ENCODE measurements at regions not wholly inside any gene's neighbourhood (a gene's known extent, or its start where the extent isn't known, plus 50 kb on each side); places are given as distances from the start of the nearest gene placed in this dataset.

DNA sequence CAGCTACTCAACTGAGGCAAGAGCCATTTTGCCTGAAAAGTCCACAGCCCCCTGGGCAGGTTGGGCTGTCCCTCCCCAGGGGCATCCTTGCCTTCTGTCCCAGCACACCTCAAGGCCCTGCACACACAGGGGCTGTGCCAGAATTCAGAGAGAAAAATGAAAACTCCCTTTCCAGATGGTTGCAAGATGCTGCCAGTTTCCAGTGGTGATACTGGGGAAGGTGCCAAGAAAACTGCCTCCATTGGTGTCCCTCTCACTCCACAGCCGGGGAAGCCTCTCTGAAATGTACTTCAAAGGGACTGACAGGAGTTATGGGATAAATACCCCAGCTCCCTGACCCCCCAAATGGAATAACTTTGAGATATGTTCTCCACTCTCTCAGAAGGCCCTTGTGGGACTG lies 154.2 kb upstream of the MAFB start:
- no peak overlapping the region for H3K4me3 ChIP-seq
- TF ChIP-seq, protein P1, sequence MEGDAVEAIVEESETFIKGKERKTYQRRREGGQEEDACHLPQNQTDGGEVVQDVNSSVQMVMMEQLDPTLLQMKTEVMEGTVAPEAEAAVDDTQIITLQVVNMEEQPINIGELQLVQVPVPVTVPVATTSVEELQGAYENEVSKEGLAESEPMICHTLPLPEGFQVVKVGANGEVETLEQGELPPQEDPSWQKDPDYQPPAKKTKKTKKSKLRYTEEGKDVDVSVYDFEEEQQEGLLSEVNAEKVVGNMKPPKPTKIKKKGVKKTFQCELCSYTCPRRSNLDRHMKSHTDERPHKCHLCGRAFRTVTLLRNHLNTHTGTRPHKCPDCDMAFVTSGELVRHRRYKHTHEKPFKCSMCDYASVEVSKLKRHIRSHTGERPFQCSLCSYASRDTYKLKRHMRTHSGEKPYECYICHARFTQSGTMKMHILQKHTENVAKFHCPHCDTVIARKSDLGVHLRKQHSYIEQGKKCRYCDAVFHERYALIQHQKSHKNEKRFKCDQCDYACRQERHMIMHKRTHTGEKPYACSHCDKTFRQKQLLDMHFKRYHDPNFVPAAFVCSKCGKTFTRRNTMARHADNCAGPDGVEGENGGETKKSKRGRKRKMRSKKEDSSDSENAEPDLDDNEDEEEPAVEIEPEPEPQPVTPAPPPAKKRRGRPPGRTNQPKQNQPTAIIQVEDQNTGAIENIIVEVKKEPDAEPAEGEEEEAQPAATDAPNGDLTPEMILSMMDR (IDR thresholded peaks at IDR 0.05 in 8 of 11, conservative IDR thresholded peaks at IDR 0.05 in 3 of 11), result no peak
- TF ChIP-seq POLR2AphosphoS5 (IDR thresholded peaks at IDR 0.05), result no peak
- intact Hi-C loops (cut with DNase I; ENCODE audit: low total_unique reads), result no loop called here
- H3K27ac ChIP-seq, result no peak overlapping the region
- 44 to 80% (median 60%) methylated on average over 1 of the region's 1 CpG for WGBS, 5 donors
- no peaks in the 10 kb centered on the region for H3K4me1 ChIP-seq
- H3K9me3 ChIP-seq, result peaks cover 0 to 7% (median 0%) of the 10 kb centered on the region in 8 donors
- DNase-seq, result no peak
- peaks cover 0 to 58% (median 0%) of the 10 kb centered on the region in 7 donors for H3K27me3 ChIP-seq (replicated peaks in 1 of 7)
- H3K36me3 ChIP-seq, result no peaks in the 10 kb centered on the region

DNA sequence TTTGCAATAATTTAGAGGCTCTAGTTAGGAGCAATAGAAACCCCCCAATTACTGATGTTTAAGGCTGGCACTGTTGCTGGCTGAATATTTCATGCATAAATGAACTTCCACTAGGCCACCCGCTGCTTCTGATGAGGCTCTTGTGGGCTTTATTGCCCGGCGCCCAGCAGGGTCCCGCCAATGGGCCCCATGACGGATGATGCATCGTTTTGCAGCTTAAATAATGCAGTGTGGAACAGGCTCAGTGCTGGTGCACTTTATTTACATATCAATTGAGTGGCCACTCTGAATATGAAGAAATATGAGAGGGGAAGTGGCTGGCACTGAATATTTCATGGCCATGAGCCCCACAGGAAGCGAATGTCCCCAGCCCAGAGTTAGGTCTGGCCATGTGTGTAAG lies 155.3 kb upstream of the MAFB start:
- WGBS, 5 donors, result 74 to 87% (median 77%) methylated on average over 7 of the region's 7 CpGs
- intact Hi-C loops (cut with DNase I; ENCODE audit: low total_unique reads), result no loop called here
- H3K27ac ChIP-seq, result no peak overlapping the region
- no peaks in the 10 kb centered on the region for H3K36me3 ChIP-seq
- peaks cover 0 to 7% (median 0%) of the 10 kb centered on the region in 8 donors for H3K9me3 ChIP-seq
- H3K27me3 ChIP-seq (replicated peaks in 1 of 7), result peaks cover 0 to 58% (median 0%) of the 10 kb centered on the region in 7 donors
- H3K4me1 ChIP-seq, result no peaks in the 10 kb centered on the region
- no peak for DNase-seq
- TF ChIP-seq POLR2AphosphoS5 (IDR thresholded peaks at IDR 0.05) (no peak), POLR2A (IDR thresholded peaks at IDR 0.05) (no peak)
- TF ChIP-seq, protein P1 (IDR thresholded peaks at IDR 0.05 in 8 of 11, conservative IDR thresholded peaks at IDR 0.05 in 3 of 11), result no peak
- no peak overlapping the region for H3K4me3 ChIP-seq

DNA sequence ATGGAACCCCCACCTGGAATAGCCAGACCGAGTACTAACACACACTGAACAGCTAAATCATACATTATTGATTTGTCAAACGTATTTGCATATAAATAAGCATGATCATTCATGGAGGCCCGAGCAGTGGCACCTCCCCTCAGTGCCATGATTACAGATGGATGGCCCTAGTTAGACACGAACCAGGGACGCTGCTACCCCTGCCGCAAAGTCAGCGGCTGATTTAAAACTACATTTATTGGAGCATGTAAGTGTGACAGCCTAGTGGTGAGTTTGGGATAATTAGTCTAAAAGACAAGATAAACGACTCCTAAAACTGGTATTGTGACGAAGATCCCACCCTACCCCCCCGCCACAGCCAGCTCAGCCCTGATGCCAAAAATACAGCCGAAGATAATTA lies 159.1 kb upstream of the MAFB start:
- Histone ChIP-seq H3K36me3 (no peaks in the 10 kb centered on the region), H3K27ac (no peak overlapping the region), H3K4me3 (no peak overlapping the region), H3K4me1 (peaks cover 0 to 12% (median 0%) of the 10 kb centered on the region in 6 donors), H3K9me3 (peaks cover 0 to 7% (median 0%) of the 10 kb centered on the region in 8 donors), H3K27me3 (replicated peaks in 1 of 7) (peaks cover 0 to 52% (median 0%) of the 10 kb centered on the region in 7 donors)
- DNase-seq, result no peak
- intact Hi-C loops (cut with DNase I; ENCODE audit: low total_unique reads), result no loop called here
- WGBS, 5 donors, result 80 to 89% (median 87%) methylated on average over 11 of the region's 11 CpGs
- TF ChIP-seq POLR2AphosphoS5 (IDR thresholded peaks at IDR 0.05), result no peak
- TF ChIP-seq POLR2A (IDR thresholded peaks at IDR 0.05), result no peak
- TF ChIP-seq, protein P1 (IDR thresholded peaks at IDR 0.05 in 8 of 11, conservative IDR thresholded peaks at IDR 0.05 in 3 of 11), result no peak

DNA sequence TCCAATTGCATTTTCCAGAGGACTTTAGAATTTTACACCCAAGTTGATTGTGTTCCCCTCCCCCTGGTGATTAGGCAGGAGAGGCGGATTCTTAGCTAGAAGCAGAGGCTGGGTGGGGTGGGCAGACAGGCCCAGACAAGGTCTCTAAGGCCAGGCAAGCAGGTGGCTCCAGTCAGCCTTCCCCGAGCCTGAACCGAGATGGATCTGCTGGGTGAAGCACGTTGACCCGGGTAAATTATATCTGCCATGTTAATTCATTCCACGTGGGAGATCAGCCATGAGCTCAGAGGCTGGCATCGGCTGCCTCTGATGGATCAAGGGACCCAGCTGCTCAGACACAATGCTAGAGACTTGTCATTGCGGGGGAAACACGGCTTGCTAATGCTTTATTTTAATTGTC lies 159.5 kb upstream of the MAFB start:
- intact Hi-C loops (cut with DNase I; ENCODE audit: low total_unique reads), result no loop called here
- no peak overlapping the region for H3K27ac ChIP-seq
- peaks cover 0 to 54% (median 0%) of the 10 kb centered on the region in 7 donors for H3K27me3 ChIP-seq (replicated peaks in 1 of 7)
- H3K4me3 ChIP-seq, result no peak overlapping the region
- DNase-seq, result no peak
- peaks cover 0 to 12% (median 0%) of the 10 kb centered on the region in 6 donors for H3K4me1 ChIP-seq
- WGBS, 5 donors, result 80 to 93% (median 90%) methylated on average over 9 of the region's 9 CpGs
- no peaks in the 10 kb centered on the region for H3K36me3 ChIP-seq
- TF ChIP-seq, protein P1 (IDR thresholded peaks at IDR 0.05 in 8 of 11, conservative IDR thresholded peaks at IDR 0.05 in 3 of 11), result no peak
- TF ChIP-seq POLR2A (IDR thresholded peaks at IDR 0.05) (no peak), POLR2AphosphoS5 (IDR thresholded peaks at IDR 0.05) (no peak)
- peaks cover 0 to 7% (median 0%) of the 10 kb centered on the region in 8 donors for H3K9me3 ChIP-seq

All from spleen (tissue), 11 donors.